Endothelial cell of umbilical vein (primary cell): ENCODE measurements at regions not wholly inside any gene's neighbourhood (a gene's known extent, or its start where the extent isn't known, plus 50 kb on each side); places are given as distances from the start of the nearest gene placed in this dataset.

Experiments used
- BruUV-seq: library from RNA; stranded (reverse); fragments of 400-500 nt; replicated peaks from 2 replicates; lab custom pipeline; 2021; lab: Mats Ljungman, UMichigan
- CTCF ChIA-PET: fragments of 300-600, 350-600 bp; sonication (Branson Sonifier 250); formaldehyde crosslinking; loops from one replicate; lab custom pipeline; 2021; ENCODE audit warnings: antibody characterized with exemption, inconsistent platforms; lab: Charles Lee
- POLR2A ChIA-PET: fragments of 300-600, 350-600 bp; sonication (Branson Sonifier 250); formaldehyde crosslinking; loops from one replicate; lab custom pipeline; 2021; ENCODE audit warnings: antibody characterized with exemption, inconsistent platforms; lab: Charles Lee
- DNase-seq: peaks from one replicate; pipeline ENCODE4 v3.0.0-alpha.2; 2011; ENCODE audit warnings: low read depth, low spot score
- FAIRE-seq: peaks from 2 replicates; lab custom pipeline; 2011; peaks lifted over from hg19 to GRCh38; lab: Jason Lieb, UNC
- H2AFZ ChIP-seq: 2 replicates; pipeline ENCODE4 v1.6.0; 2012; ENCODE audit warnings: low read depth, low read length, control low read depth, inconsistent platforms
- H3K27ac ChIP-seq: 2 replicates; pipeline ENCODE4 v1.5.1; 2011; ENCODE audit warnings: low read depth, mild to moderate bottlenecking, control low read depth, low read length, moderate library complexity; ENCODE audit not compliant: insufficient read depth
- H3K27me3 ChIP-seq, 2 experiments: 2 replicates each; pipeline versions ENCODE4 v1.6.0 to v1.6.1; 2011; ENCODE audit warnings: low read length in 2 of 2, mixed read lengths in 1 of 2; ENCODE audit not compliant: control insufficient read depth in 2 of 2, insufficient read depth in 2 of 2
- H3K36me3 ChIP-seq, 2 experiments: 2 replicates in 1 of 2; 3 replicates in 1 of 2; pipeline ENCODE4 v1.5.1; 2011; ENCODE audit warnings: low read length in 2 of 2, mild to moderate bottlenecking in 1 of 2, moderate library complexity in 1 of 2; ENCODE audit not compliant: control insufficient read depth in 2 of 2, insufficient read depth in 2 of 2; ENCODE audit errors: extremely low read depth in 1 of 2
- H3K4me1 ChIP-seq: 3 replicates; pipeline ENCODE4 v1.5.1; 2011; ENCODE audit warnings: mild to moderate bottlenecking, low read length; ENCODE audit not compliant: control insufficient read depth, insufficient read depth; ENCODE audit errors: extremely low read depth
- H3K4me2 ChIP-seq: 2 replicates; pipeline ENCODE4 v1.6.1; 2011; ENCODE audit warnings: low read length, control low read depth, mixed read lengths; ENCODE audit not compliant: insufficient read depth
- H3K4me3 ChIP-seq, 3 experiments: fragments of 200-600 bp in 1 of 3; sonication (generic), shearing (Covaris generic) in 1 of 3; replicated peaks in 1 of 3; 2 replicates each; pipeline ENCODE4 v1.5.1; 2011 to 2016; ENCODE audit warnings: control low read depth in 3 of 3, low read length in 3 of 3, mild to moderate bottlenecking in 2 of 3, inconsistent platforms in 1 of 3, low read depth in 1 of 3, moderate library complexity in 1 of 3; ENCODE audit not compliant: insufficient read depth in 1 of 3
- H3K79me2 ChIP-seq: 2 replicates; pipeline ENCODE4 v1.6.0; 2012; ENCODE audit warnings: low read length, inconsistent platforms; ENCODE audit not compliant: control insufficient read depth, insufficient read depth
- H3K9ac ChIP-seq: replicated peaks from 2 replicates; pipeline ENCODE3; 2011; ENCODE audit warnings: low read length, control low read depth; ENCODE audit not compliant: insufficient read depth; ENCODE audit errors: extremely low read depth
- H3K9me1 ChIP-seq: replicated peaks from 3 replicates; pipeline ENCODE4 v1.6.0; 2011; ENCODE audit warnings: mild to moderate bottlenecking, low read length; ENCODE audit not compliant: control insufficient read depth, insufficient read depth; ENCODE audit errors: extremely low read depth
- H3K9me3 ChIP-seq: replicated peaks from 2 replicates; pipeline ENCODE4 v1.5.1; 2012; ENCODE audit warnings: low read length, inconsistent platforms; ENCODE audit not compliant: control insufficient read depth, insufficient read depth
- H4K20me1 ChIP-seq: replicated peaks from 2 replicates; pipeline ENCODE3; 2011; ENCODE audit warnings: mild to moderate bottlenecking, low read length; ENCODE audit not compliant: control insufficient read depth, insufficient read depth; ENCODE audit errors: extremely low read depth
- CTCF ChIP-seq, 2 donors: IDR thresholded peaks; 1 replicate in 1 of 2; 2 replicates in 1 of 2; pipeline ENCODE4 v1.5.1; 2011; ENCODE audit warnings: low read length in 2 of 2, mild to moderate bottlenecking in 2 of 2, moderate library complexity in 2 of 2, control low read depth in 1 of 2, inconsistent platforms in 1 of 2, low read depth in 1 of 2; ENCODE audit not compliant: insufficient read depth in 1 of 2; ENCODE audit errors: extremely low read depth in 1 of 2
- EZH2 ChIP-seq: IDR thresholded peaks from 2 replicates; pipeline ENCODE4 v1.6.1; 2012; ENCODE audit warnings: borderline replicate concordance, low read depth, mild to moderate bottlenecking, moderate library complexity, low read length, inconsistent platforms; ENCODE audit not compliant: severe bottlenecking
- FOS ChIP-seq: IDR thresholded peaks from 2 replicates; pipeline ENCODE4 v1.6.1; 2011; ENCODE audit warnings: mild to moderate bottlenecking, low read length, moderate library complexity, borderline replicate concordance; ENCODE audit not compliant: insufficient read depth
- GATA2 ChIP-seq: IDR thresholded peaks from 2 replicates; pipeline ENCODE4 v1.7.0; 2011; ENCODE audit warnings: low read depth, mild to moderate bottlenecking, moderate library complexity, mixed read lengths, low read length; ENCODE audit not compliant: insufficient read length, insufficient read depth
- JUN ChIP-seq: IDR thresholded peaks from 2 replicates; pipeline ENCODE4 v1.6.1; 2011; ENCODE audit warnings: borderline replicate concordance, low read depth; ENCODE audit not compliant: insufficient read length, insufficient read depth
- MAX ChIP-seq: IDR thresholded peaks from 2 replicates; pipeline ENCODE4 v1.6.1; 2011; ENCODE audit not compliant: insufficient read depth, insufficient read length
- MYC ChIP-seq: IDR thresholded peaks from one replicate; pipeline ENCODE4 v1.6.1; 2011; ENCODE audit warnings: mild to moderate bottlenecking, low read depth, low read length
- POLR2A ChIP-seq: IDR thresholded peaks from 2 replicates; pipeline ENCODE4 v1.6.1; 2012; ENCODE audit warnings: low read depth, mild to moderate bottlenecking, control low read depth, low read length
- POLR2AphosphoS5 ChIP-seq: IDR thresholded peaks from 2 replicates; pipeline ENCODE4 v1.6.1; 2012; ENCODE audit warnings: low read depth, mild to moderate bottlenecking, control low read depth, low read length, moderate library complexity; ENCODE audit not compliant: insufficient read depth
- dilution Hi-C: fragments of 300-500 bp; cut with MboI; formaldehyde crosslinking; loops from one replicate; pipeline ENCODE4 v1.15.0; 2019; ENCODE audit warnings: low sequenced_read_pairs; ENCODE audit not compliant: extremely low pct_ligation_motif_present
- intact Hi-C: fragments of 100-400 bp; cut with micrococcal nuclease; formaldehyde crosslinking; loops from one replicate; pipeline ENCODE4 v1.10.0; 2022

- dilution Hi-C loops = no loop called here
- Histone ChIP-seq H3K36me3 (no peaks in the 10 kb centered on the region), H3K9me1 (no peaks in the 10 kb centered on the region), H3K27ac (no peak overlapping the region), H3K27me3 (no peaks in the 10 kb centered on the region), H3K4me1 (peaks cover 27% of the 10 kb centered on the region), H3K9ac (no peak overlapping the region), H3K79me2 (peaks cover 67% of the 10 kb centered on the region), H3K4me3 (no peak overlapping the region), H3K4me2 (no peak overlapping the region), H3K9me3 (no peaks in the 10 kb centered on the region), H2AFZ (no peak overlapping the region), H4K20me1 (peaks cover 6% of the 10 kb centered on the region)
- no peak for FAIRE-seq
- ChIA-PET CTCF (interaction anchor here (1.2 to 2.4 kb wide), 2 partner anchors 9 to 51 kb away, joined by 4 to 10 read pairs; no protein-coding TSS in a partner anchor), POLR2A (no interaction called here)
- intact Hi-C loops = loop anchor here (1.0 to 2.0 kb wide), 2 partner anchors 14 to 25 kb away; no protein-coding TSS in a partner anchor
- no peak for TF ChIP-seq EZH2
- no peak for TF ChIP-seq FOS
- no peak for TF ChIP-seq JUN
- no peak for TF ChIP-seq POLR2AphosphoS5
- no peak for TF ChIP-seq MAX
- TF ChIP-seq CTCF (IDR thresholded peaks at IDR 0.05; ENCODE audit: extremely low read depth in 1 of 2, insufficient read depth in 1 of 2, low read depth in 1 of 2, low read length in 2 of 2) = no peak
- no peak for TF ChIP-seq MYC
- TF ChIP-seq POLR2A = no peak
- no peak for TF ChIP-seq GATA2
- BruUV-seq = no TSS peak
- no peak for DNase-seq
Observed at GRCh38 chr1:201610858-201611257, 71.9 kb downstream of the NAV1 start.
